ENCODE measurements at regions not wholly inside any gene's neighbourhood (a gene's known extent, or its start where the extent isn't known, plus 50 kb on each side); places are given as distances from the start of the nearest gene placed in this dataset.

DNA sequence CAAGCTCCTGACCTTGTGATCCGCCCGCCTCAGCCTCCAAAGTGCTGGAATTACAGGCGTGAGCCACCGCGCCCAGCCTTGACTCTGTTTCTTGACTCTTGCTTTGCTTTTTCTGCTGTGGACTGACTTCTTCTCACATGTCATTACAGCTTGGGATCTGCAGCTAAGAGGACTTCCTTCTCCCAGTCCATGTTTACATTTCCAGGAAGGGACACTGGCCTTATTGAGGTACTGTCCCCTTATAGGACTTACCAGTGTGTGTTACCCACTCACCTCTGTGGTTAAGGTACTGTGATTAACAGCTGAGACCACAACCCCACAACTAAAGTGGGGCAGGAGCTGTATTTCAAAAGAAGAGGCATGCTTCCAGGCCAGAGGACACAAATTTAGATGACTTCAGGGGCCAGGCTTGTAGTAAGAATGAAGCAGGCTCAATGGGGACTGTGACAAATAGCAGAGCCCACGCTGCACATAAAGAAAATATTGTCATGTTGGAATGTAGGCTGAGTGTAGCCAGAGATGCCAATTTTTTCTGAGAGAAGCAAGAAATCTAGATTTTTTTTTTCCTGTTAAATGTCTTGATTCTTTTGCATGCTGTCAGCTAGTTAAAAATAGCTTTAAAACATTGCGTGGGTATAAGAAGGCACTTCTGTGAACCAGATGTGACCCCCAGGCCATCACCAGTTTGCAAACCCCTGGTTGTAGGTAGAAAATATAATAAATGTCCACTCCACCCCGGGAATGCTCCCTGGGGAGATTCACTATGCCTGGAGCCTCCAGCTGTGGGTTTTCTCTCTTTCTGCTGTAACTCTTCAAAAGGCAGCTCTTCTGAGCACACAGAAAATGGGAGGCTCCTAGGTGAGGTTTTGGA, 75.0 kb downstream of the PTPDC1 start:
- DNase-seq (ENCODE audit: low read depth in 2 of 2, low spot score in 1 of 2), result no peak

DNA sequence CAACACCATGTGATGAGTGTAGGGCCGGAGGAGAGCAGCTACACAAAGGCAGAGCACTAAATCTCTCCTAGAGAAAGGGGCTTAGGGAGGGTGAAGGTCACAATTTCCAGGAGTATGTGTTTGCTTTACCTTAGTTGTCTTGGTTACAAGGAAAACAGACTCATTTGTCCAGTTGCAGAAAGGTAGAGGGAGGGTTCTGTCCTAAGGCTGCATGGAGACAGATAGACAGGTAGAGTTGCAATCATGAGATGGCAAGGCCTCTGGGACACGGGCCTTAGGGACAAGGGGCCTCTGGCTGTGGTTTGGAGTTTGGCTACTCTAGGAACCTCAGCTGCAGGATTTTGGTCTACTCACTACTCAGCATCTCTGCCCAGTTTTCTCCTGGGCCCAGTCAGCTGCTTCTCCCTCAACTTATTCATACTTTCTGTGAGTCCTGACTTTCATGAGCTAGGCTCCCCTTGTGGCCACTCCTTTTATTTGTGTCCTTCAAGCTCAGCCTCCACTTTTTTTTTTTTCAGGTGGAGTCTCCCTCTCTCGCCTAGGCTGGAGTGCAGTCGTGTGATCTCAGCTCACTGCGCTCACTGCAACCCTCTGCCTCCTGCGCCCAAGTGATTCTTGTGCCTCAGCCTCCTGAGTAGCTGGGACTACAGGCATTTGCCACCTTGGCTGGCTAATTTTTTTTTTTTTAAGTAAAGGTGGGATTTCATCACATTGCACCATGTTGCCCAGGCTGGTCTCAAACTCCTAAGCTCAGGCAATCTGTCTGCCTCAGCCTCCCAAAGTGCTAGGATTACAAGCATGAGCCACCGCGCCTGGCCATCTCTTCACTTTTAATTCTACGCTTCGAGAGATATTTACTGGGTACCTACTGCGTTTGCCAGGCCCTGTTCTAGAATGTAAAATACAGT, 76.6 kb downstream of the PTPDC1 start:
- no peak for DNase-seq (ENCODE audit: low read depth in 2 of 2, low spot score in 1 of 2)

DNA sequence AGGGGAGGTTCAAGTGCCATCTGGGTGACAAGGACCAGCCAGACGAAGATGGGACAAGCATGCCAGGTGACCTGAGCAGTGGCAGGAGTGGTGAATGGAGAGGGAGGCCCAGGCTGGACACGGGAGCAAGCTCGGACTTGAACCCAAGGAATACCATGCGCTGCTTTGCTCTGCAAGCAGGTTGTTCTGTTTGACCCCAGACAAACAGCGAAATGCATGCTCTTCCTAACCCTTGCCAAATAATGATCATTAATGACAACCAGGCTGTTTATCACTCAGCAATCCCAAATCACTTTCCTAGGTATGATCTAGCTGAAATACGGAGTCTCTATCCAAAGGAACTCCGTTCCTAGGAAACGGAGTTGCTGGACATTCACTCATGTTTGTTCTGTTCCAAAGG, 77.4 kb downstream of the PTPDC1 start:
- DNase-seq (ENCODE audit: low read depth in 2 of 2, low spot score in 1 of 2), result no peak

DNA sequence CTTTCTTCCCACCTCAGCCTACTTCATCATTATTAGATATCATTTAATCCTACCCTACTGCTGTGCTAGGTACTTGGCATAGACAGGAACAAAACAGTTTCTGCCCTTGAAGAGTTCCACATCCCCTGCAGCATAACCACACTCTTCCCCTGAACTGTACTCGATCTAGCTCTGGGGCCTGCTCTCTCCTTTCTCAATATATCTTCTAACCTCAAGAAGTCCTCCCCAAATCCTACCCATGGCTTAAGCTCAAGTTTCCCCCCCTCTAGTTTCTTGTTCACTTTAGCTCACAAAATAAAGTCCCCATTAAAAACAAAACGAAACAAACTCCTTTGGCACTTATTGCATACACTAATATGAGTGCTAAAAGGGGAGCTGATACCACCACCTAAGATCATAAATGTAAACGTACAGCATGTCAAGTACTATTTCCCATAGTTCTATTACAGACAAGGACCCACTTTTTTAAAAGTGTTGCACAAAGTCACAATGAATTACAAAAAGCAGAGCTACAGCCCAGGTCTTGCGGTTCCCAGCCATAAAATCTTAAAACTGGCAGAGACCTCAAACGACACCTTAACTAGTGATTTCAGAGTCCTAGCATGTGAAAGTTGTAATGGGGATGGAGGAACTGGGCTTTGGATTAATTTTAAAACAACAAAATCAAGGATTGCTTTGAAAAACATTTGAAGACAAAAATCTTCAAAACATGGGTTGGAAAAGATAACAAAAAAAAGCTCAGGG, 80.7 kb downstream of the PTPDC1 start:
- no peak for DNase-seq (ENCODE audit: low read depth in 2 of 2, low spot score in 1 of 2)

DNA sequence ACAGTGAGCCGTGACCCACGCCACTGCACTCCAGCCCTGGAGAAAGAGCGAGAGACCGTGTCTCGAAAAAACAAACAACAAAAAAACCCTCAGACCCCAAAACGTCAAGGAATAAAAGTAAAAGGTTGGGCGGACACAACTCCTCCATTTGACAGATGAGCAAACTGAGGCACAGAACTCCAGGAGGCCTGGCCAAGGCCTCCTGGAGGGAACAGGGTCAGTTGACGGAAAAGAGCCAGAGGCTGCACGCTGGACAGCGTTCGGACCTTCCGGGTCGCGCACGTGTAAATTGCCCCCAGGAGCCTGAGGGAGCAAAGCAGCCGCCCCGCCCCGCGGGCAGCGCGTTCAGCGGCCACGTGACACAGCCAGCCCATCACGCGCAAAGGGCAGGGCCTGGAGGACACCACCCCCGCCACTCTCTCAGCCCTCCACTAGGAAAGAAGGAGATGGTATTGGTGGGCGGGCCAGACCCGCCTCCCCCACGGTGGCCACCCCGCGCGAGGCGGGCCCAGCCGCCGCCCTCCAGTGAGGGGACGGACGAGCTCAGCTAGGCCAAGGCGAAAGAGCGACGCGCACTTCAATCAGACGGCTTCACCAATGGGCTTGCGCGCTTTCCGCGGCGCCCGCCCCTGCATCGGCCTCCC, 81.5 kb downstream of the PTPDC1 start:
- DNase-seq (ENCODE audit: low read depth in 2 of 2, low spot score in 1 of 2), result peak; percentile 84 to 93

DNA sequence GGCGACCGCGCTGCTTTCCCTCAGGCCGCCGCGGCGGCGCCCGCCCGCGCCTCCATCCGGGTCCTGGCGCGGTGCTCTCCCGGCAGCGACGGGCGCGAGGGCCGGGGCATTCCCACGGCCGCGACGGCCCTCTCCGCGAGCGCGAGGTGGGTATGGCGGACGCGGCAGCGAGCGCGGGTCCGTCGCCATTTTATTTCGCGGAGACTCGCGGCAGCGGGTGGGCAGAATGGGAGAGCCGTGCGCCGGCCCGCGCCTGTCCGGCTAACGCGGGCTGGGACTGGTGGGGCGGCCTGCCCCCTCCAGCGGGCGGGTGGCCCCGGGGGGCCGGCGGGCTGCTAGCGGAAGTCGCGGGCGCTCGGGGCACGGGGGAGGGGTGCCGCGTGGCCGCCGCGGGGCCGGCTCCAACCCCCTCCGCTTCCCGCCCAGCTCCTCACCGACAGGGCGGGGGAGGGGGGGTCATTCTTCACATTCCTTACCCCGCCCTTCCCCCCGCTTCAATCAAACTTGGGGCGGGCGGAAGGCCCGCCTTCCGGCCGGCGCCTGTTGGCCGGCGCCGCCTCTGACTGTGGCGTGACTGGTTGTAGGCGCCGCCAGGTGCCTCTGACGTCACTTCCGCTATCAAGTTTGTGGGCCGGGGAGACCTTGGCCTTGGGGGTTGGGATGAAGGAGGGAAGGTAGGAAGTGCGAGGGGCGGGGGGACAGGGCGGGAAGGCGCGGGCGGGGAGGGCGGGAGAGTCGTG, 82.1 kb downstream of the PTPDC1 start:
- peak; percentile 85 for DNase-seq (ENCODE audit: low read depth in 2 of 2, low spot score in 1 of 2)

DNA sequence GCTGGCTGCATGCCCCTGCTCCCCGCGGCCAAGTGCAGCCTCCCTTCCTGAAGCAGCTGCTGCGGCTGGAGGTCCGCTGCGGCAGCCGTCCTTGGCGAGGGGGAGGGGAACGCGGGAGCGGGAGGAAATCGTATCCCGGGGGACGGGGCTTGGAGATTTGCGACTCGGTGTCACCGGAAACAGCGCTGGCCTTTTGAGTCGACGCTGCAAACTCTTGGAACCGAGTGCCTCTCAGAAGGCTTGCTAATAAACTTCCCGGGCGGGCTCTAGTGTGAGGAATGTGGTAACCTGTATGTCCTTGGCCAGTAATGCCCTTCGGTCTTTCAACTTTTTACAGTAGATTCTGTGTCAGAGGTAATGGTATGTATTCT, 82.7 kb downstream of the PTPDC1 start:
- no peak for DNase-seq (ENCODE audit: low read depth in 2 of 2, low spot score in 1 of 2)

DNA sequence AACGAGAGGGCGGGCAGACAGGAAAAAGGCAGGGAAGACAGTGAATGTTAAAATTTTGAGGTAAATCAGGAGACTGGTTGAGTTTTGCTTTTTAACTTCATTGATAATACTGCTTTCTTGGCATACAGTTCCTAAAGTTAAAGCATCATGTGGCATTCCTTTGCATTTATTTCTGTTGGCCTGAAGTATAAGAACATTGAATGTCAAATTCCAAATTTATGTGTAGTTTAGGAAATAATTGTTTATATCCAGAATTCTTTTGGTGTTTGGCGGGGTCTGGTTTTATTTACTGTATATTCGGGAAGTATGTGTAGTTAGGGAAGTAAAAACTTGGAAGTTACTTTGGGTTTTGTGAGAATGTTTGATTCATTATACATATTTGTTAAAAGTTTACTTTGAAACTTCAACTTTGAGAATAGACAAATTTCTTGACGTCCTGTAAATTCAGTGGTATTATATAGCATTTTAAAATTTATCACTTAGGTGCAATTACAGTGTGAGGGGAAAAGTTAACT, 83.2 kb downstream of the PTPDC1 start:
- DNase-seq (ENCODE audit: low read depth in 2 of 2, low spot score in 1 of 2), result no peak

DNA sequence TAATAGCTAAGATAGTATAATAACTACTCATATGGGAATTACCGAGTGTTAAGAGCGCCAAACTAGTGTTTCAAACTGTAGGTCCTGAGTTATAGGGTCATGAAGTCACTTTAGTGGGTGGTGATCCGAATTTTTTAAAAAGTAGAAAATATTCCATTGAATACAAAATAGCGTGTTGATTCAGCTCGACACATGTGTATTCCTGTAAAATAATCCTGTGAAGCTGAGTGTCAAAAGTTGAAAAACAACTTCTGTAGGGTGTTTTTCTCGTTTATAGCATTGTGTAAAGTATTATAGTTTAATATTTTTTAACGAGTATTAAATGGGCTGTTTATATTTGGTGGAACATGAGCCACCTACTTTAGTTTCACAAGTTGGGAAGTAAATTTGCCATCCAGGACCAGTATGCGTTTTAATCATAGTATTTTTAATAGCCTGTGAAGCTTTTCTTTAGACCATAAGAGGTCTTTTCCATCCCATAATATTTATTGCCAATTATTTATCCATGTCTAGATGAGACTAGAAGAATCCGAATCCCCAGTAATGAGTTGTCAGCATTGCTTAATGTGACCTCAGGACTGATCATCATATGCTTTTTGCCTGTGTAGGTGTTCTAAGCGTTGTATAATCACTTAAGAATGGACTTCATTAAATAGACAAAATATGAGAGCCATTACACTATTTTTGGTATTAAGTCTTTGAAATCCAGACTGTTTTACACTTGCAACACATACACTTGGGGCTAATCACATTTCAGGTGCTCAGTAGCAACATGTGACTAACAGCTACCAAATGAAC, 84.1 kb downstream of the PTPDC1 start:
- no peak for DNase-seq (ENCODE audit: low read depth in 2 of 2, low spot score in 1 of 2)

DNA sequence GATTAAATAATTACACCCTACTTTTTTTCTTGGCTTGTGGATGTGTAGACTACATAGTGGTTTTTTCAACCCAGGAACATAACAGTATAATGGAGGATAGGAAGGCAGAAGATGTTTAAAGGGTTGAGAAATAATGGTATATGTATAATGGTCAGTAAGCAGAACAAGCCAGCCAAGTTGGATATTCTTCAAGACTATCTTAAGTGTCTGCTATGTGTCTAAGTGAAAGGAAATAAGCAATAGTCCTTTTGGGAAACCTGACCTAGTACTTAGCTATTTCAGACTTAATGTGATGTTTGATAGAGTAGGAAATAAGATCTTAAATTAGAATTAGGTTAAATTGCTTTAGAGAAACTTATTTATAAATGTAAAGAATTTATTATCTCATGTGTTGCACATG, 85.7 kb downstream of the PTPDC1 start:
- no peak for DNase-seq (ENCODE audit: low read depth in 2 of 2, low spot score in 1 of 2)

DNA sequence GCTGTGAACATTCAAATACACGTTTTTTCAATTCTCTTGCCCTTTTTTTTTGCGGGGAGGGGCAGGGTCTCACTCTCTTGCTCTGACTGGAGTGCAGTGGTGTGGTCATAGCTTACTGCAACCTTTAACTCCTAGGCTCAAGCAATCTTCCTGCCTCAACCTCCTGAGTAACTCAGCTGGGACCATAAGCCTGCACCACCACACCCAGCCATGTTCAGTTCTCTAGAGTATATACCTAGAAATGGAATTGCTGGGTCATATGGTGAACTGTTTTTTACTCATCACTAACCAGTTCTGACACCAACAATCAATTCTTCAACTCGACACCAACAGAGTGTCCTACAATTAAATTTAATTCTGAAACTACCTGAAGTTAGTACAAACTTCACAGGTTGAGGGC, 85.5 kb upstream of the ZNF169 start:
- DNase-seq (ENCODE audit: low read depth in 2 of 2, low spot score in 1 of 2), result no peak

DNA sequence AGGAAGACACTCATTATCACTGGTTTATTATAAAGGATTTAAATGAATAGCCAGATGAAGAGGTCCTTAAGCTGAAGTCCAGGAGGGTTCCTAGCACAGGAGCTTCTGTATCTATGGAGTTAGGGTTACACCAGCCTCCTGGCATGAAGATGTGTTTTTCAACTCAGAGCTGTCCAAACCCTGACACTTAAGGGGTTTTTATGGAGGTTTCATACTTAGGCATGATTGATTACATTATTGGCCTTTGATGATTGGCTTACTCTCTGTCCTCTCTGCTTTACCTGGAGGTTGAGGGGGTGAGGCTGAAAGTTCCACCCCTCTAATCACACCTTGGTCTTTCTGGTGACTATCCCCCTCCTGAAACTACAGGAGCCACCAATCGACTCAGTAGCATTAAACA, 84.9 kb upstream of the ZNF169 start:
- no peak for DNase-seq (ENCODE audit: low read depth in 2 of 2, low spot score in 1 of 2)

DNA sequence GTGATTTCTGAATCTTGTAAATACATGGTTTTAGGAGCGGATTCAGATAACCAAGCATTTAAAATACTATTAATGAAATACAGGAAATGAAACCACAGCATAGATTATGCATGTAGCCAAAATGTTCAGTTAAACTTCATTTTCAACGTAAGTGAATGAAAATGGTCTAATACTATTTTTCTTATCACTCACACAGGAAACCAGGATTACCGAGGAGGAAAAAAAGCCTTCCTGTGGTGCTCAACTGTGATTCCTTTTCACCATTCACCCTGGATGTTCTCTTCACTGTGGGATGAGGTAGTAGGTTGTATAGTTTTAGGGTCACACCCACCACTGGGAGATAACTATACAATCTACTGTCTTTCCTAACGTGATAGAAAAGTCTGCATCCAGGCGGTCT, 83.4 kb upstream of the ZNF169 start:
- DNase-seq (ENCODE audit: low read depth in 2 of 2, low spot score in 1 of 2), result no peak

DNA sequence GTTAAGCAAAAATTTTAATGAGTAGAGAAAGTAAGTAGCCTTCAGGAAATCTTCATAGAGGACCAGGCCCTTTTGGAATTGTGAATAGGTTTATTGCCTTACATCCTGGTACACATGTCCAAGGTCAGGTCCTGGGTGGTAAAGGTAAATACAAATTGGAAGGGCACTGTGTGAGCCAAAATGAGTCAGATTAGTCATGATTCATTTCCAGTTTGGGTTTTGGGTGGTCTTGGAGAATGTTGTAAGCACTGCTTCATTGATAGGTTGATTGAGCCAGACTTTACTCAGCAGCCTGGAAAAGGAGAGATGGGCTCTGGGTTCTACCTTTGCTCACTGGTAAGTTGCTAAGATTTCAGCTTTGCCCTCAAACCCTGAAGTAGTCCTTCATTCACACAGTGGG, 82.5 kb upstream of the ZNF169 start:
- DNase-seq (ENCODE audit: low read depth in 2 of 2, low spot score in 1 of 2), result no peak

DNA sequence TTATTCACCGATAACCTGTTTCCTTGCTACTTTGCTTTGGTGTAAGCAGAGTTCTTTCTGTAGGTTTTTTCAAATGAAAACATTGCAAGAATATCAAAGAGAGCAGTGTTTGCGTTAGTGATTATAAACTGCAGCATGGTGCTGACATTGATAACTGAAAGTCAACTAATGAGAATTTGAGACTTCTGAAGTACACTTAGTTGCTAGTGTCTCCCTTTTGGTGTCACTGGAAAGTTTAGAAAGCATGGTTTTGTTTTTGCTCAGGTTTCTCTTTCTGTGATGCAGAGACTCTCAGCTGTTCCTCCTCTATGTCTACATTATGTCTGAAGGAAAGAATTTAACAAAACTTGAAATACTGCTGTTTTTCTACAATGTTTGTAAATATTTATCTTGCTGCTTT, 80.2 kb upstream of the ZNF169 start:
- no peak for DNase-seq (ENCODE audit: low read depth in 2 of 2, low spot score in 1 of 2)

DNA sequence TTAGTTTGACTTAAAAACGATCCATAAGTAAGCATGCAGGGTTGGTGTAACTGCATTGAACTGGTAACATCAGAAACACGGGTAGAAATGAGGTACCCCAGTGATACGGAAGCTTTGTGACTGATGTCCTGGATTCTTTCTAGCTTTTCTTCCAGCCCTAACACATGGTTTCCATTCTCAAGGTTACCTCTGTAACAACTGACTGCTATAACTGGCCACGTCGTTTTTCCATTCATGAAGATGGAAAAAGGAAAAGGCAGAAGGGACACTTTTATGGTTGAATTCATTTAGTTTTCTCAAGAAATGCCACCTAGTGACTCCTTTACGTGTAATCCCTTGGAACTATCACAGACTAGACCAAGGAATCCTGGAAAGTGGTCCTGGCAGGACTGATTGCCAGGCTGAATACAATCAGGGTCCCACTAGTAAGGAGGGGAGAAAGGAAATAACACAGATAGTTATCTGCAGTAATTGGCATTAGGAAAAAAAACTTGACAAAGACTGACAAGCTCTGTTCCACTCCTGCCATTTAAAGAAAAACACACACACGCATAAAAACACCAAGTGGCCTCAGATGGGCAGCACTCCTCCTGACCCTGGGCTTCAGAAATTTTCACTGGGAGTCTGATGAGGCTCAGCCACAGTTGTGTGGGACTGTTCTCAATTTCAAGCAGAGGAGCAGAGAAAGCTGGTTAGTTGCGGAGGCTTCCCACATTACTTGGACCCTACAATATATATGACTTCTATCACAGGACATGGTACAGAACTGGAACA, 77.5 kb upstream of the ZNF169 start:
- no peak for DNase-seq (ENCODE audit: low read depth in 2 of 2, low spot score in 1 of 2)

DNA sequence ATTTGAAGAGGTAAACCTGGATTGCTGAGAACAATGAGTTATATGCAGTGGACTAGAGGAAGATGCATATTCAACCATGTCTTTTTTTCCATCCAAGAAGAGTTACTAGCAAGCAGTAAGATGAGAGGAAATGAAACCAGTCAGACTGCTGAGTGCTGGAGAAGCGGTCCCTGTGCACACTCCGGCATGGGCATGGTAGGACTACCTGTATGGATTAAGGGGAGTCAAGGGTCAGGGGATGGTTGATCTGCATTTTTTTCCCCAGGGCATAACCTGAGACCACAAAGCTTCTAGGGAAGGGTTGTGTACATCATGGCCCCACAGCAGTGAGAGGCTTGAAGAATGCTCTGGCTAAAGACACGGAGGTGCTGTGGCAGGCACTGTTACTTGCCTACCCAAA, 76.6 kb upstream of the ZNF169 start:
- no peak for DNase-seq (ENCODE audit: low read depth in 2 of 2, low spot score in 1 of 2)

DNA sequence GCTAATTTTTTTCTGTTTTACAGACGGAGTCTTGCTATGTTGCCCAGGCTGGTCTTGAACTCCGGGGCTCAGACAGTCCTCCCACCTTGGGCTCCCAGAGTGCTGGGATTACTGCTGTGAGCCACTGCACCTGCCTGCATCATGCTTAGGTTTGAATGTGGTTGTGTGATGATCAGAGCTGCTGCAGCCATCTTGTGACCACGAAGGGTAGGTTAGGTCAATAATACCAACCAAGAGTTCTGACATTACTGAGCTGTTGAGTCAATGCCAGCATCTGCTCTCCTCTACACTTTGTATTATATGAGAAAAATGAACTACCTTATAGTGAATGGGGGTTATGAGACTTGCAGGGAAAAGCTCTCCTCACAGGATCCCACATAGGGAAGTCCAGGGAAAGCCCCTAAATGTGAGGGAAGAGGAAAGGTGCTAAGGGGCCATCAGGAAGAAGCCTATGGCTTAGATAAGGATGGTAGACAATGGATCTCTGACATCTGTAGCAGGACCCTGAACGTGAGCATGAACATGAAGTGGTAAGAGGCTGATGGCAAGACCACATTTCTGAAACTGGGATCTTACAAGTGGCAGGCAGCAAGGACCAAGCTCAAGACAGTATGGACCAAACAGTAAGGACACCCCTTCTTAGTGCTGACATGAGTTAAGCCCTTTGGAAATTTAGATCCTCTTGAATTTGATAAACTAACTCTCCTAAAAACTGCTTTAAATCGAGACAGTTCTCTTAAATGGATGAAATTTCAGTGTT, 75.7 kb upstream of the ZNF169 start:
- DNase-seq (ENCODE audit: low read depth in 2 of 2, low spot score in 1 of 2), result no peak
